Calu3 (cell line): ENCODE measurements at regions not wholly inside any gene's neighbourhood (a gene's known extent, or its start where the extent isn't known, plus 50 kb on each side); places are given as distances from the start of the nearest gene placed in this dataset.
"Not testable (repeated sequence)": the region's sequence is repeated elsewhere in the genome, so short reads cannot be mapped to it uniquely, and the experiment has no call there.

ENCODE experiments used
- BruUV-seq: library from RNA; stranded (reverse); fragments of 400-500 nt; replicated peaks from 2 replicates; lab custom pipeline; 2021; lab: Mats Ljungman, UMichigan
- CTCF ChIA-PET: fragments of 300-600 bp; sonication (Branson Sonifier 250); formaldehyde crosslinking; loops from one replicate; lab custom pipeline; 2022; ENCODE audit warnings: antibody characterized with exemption; lab: Charles Lee
- DNase-seq: peaks from one replicate; pipeline ENCODE4 v3.0.0; 2022
- H3K27ac Mint-ChIP-seq: one replicate; pipeline ENCODE4 v1.8.0; 2022; ENCODE audit warnings: mixed read lengths; ENCODE audit not compliant: unreplicated experiment
- H3K27me3 Mint-ChIP-seq: one replicate; pipeline ENCODE4 v1.8.0; 2022; ENCODE audit warnings: mixed read lengths; ENCODE audit not compliant: unreplicated experiment
- H3K36me3 Mint-ChIP-seq: one replicate; pipeline ENCODE4 v1.8.0; 2022; ENCODE audit warnings: mild to moderate bottlenecking, moderate library complexity, mixed read lengths; ENCODE audit not compliant: insufficient read depth, unreplicated experiment
- H3K4me1 Mint-ChIP-seq: one replicate; pipeline ENCODE4 v1.8.0; 2022; ENCODE audit warnings: mild to moderate bottlenecking, low read depth, mixed read lengths; ENCODE audit not compliant: unreplicated experiment
- H3K4me3 Mint-ChIP-seq: one replicate; pipeline ENCODE4 v1.8.0; 2022; ENCODE audit warnings: mild to moderate bottlenecking, low read depth, moderate library complexity, mixed read lengths; ENCODE audit not compliant: unreplicated experiment
- H3K9me3 Mint-ChIP-seq: one replicate; pipeline ENCODE4 v1.8.0; 2022; ENCODE audit warnings: low read depth, mixed read lengths; ENCODE audit not compliant: unreplicated experiment
- intact Hi-C: fragments of 100-400 bp; cut with micrococcal nuclease; formaldehyde crosslinking; loops from one replicate; pipeline ENCODE4 v1.10.0; 2022; ENCODE audit not compliant: unreplicated experiment
- TF ChIP-seq, protein P1 (sequence below): fragments of 200-600 bp; IDR thresholded peaks from one replicate; pipeline ENCODE4 v1.8.0; 2022; ENCODE audit warnings: antibody characterized with exemption; ENCODE audit not compliant: unreplicated experiment

GRCh38 chr21:18548249-18548648 is 144.7 kb upstream of the TMPRSS15 start:
- no peaks in the 10 kb centered on the region for H3K27me3 Mint-ChIP-seq
- CTCF ChIA-PET, result no interaction called here
- H3K4me3 Mint-ChIP-seq, result no peak overlapping the region
- H3K36me3 Mint-ChIP-seq, result no peaks in the 10 kb centered on the region
- H3K9me3 Mint-ChIP-seq, result peaks cover 5% of the 10 kb centered on the region
- DNase-seq, result no peak
- no peaks in the 10 kb centered on the region for H3K4me1 Mint-ChIP-seq
- intact Hi-C loops, result no loop called here
- TF ChIP-seq, protein P1, sequence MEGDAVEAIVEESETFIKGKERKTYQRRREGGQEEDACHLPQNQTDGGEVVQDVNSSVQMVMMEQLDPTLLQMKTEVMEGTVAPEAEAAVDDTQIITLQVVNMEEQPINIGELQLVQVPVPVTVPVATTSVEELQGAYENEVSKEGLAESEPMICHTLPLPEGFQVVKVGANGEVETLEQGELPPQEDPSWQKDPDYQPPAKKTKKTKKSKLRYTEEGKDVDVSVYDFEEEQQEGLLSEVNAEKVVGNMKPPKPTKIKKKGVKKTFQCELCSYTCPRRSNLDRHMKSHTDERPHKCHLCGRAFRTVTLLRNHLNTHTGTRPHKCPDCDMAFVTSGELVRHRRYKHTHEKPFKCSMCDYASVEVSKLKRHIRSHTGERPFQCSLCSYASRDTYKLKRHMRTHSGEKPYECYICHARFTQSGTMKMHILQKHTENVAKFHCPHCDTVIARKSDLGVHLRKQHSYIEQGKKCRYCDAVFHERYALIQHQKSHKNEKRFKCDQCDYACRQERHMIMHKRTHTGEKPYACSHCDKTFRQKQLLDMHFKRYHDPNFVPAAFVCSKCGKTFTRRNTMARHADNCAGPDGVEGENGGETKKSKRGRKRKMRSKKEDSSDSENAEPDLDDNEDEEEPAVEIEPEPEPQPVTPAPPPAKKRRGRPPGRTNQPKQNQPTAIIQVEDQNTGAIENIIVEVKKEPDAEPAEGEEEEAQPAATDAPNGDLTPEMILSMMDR, result no peak
- BruUV-seq, result no TSS peak
- H3K27ac Mint-ChIP-seq, result no peak overlapping the region

DNA sequence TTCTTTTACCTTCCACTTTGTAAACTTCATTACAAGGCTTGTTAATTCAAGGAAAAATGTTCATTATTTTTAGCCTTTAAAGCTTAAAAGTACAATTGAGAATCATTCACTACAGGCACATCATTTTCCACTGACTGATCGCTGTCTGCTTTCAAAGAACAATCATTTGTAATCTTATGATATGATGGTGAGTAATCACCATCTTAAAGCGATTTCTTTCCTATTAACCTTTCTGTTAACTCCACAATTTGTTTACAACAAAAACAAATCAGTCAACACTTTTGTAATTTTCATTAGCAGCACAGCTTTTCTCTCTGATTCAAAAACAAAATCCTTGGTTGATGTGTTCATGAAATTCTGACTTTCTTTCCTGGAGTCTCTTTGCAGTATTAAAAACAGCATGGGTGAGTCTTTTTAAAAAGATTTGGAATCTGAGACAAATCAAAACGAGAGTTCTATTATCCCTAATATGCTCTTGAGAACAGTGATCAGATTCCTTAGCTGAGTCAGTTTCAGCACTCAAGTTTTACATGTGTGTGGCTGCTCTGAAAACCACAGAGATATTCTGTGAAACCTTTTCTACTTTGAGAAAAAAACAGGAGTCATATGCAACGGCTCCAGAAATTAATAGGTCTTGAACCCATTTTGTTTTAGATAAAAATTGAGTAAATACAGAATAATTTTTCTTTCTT is 145.8 kb upstream of the TMPRSS15 start:
- no peak overlapping the region for H3K4me3 Mint-ChIP-seq
- H3K36me3 Mint-ChIP-seq, result no peaks in the 10 kb centered on the region
- intact Hi-C loops, result no loop called here
- H3K27ac Mint-ChIP-seq, result no peak overlapping the region
- H3K9me3 Mint-ChIP-seq, result peaks cover 5% of the 10 kb centered on the region
- no peaks in the 10 kb centered on the region for H3K4me1 Mint-ChIP-seq
- DNase-seq, result no peak
- CTCF ChIA-PET, result no interaction called here
- H3K27me3 Mint-ChIP-seq, result no peaks in the 10 kb centered on the region
- TF ChIP-seq, protein P1, result no peak
- no TSS peak for BruUV-seq

DNA sequence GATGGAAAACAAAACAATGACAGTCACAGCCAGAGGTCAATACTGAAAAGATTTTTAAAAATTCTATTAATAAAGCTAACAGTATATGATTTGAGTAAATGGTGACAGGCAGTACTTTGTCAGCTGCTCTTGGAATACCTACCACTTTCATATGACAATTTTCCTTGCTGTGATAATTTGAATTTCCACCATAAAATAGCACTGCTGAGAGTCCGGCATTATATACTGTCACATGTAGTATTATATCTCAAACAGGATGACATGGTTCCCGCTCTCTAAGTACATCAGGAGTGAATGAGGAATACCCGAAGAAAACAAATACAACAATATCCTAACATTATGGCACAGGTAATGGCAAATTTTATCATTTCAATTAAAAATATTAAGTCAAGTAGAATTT is 146.8 kb upstream of the TMPRSS15 start:
- intact Hi-C loops, result no loop called here

DNA sequence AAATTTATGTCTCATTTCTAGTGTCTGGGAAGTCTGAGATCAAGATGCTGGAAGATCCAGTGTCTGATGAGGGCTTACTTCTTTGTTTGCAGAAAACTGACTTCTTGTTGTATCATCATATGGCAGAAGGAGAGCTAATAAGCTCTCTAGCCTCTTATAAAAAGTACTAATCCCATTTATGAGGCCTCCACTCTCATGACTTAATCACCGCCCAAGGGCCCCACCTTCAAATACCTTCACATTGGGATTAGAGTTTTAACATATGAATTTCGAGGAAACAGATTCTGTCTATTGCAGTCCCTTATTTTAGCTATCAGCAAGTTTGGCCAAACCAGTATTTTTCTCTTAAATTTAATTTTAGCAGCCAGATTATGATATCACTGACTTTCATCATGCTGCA is 150.2 kb upstream of the TMPRSS15 start:
- CTCF ChIA-PET, result no interaction called here
- no TSS peak for BruUV-seq
- intact Hi-C loops, result no loop called here
- H3K4me1 Mint-ChIP-seq, result no peaks in the 10 kb centered on the region
- H3K4me3 Mint-ChIP-seq, result no peak overlapping the region
- no peak for DNase-seq
- TF ChIP-seq, protein P1, result no peak
- no peaks in the 10 kb centered on the region for H3K36me3 Mint-ChIP-seq
- no peaks in the 10 kb centered on the region for H3K27me3 Mint-ChIP-seq
- H3K27ac Mint-ChIP-seq, result no peak overlapping the region
- no peaks in the 10 kb centered on the region for H3K9me3 Mint-ChIP-seq

More for the DNA sequence above, 146.8 kb upstream of the TMPRSS15 start:
- CTCF ChIA-PET, result no interaction called here
- H3K27ac Mint-ChIP-seq, result no peak overlapping the region
- H3K27me3 Mint-ChIP-seq, result no peaks in the 10 kb centered on the region
- TF ChIP-seq, protein P1, result no peak
- H3K36me3 Mint-ChIP-seq, result no peaks in the 10 kb centered on the region
- H3K9me3 Mint-ChIP-seq, result no peaks in the 10 kb centered on the region
- H3K4me1 Mint-ChIP-seq, result no peaks in the 10 kb centered on the region
- H3K4me3 Mint-ChIP-seq, result no peak overlapping the region
- DNase-seq, result no peak
- BruUV-seq, result no TSS peak

GRCh38 chr21:18567770-18568169 is 164.2 kb upstream of the TMPRSS15 start:
- H3K9me3 Mint-ChIP-seq, H3K36me3 Mint-ChIP-seq, H3K4me3 Mint-ChIP-seq, intact Hi-C loops, DNase-seq, H3K27ac Mint-ChIP-seq, H3K27me3 Mint-ChIP-seq, BruUV-seq, CTCF ChIA-PET, H3K4me1 Mint-ChIP-seq: not testable (repeated sequence)
